ENCODE measurements at regions not wholly inside any gene's neighbourhood (a gene's known extent, or its start where the extent isn't known, plus 50 kb on each side); places are given as distances from the start of the nearest gene placed in this dataset.
"Not testable (repeated sequence)": the region's sequence is repeated elsewhere in the genome, so short reads cannot be mapped to it uniquely, and the experiment has no call there.

- Mint-ChIP-seq H3K27me3 (ENCODE audit: low read depth, poor library complexity) (peaks cover 2% of the 10 kb centered on the region), H3K4me3 (no peak overlapping the region), H3K36me3 (ENCODE audit: low read depth) (no peaks in the 10 kb centered on the region), H3K27ac (no peak overlapping the region), H3K4me1 (peaks cover 7% of the 10 kb centered on the region), H3K9me3 (no peaks in the 10 kb centered on the region)
- no peak for DNase-seq
- no peak for TF ChIP-seq CTCF (IDR thresholded peaks at IDR 0.05)
Observed at GRCh38 chr5:51802551-51803184, 419.4 kb downstream of the ISL1 start.

- peak overlapping the region; percentile 1 for H3K4me3 Mint-ChIP-seq
- H3K36me3 Mint-ChIP-seq (ENCODE audit: low read depth) = no peaks in the 10 kb centered on the region
- H3K27me3 Mint-ChIP-seq (ENCODE audit: low read depth, poor library complexity) = peaks cover 3% of the 10 kb centered on the region
Observed at GRCh38 chr5:51806677-51807076, 423.4 kb downstream of the ISL1 start.

GRCh38 chr5:51810592-51810991 is 427.3 kb downstream of the ISL1 start:
- Mint-ChIP-seq H3K9me3 (no peaks in the 10 kb centered on the region), H3K36me3 (ENCODE audit: low read depth) (no peaks in the 10 kb centered on the region), H3K4me3 (no peak overlapping the region), H3K4me1 (peaks cover 12% of the 10 kb centered on the region), H3K27ac (no peak overlapping the region), H3K27me3 (ENCODE audit: low read depth, poor library complexity) (peaks cover 3% of the 10 kb centered on the region)
- TF ChIP-seq CTCF (IDR thresholded peaks at IDR 0.05) = no peak
- DNase-seq = no peak

More at GRCh38 chr5:51806677-51807076, 423.4 kb downstream of the ISL1 start:
- Mint-ChIP-seq H3K27ac (peak overlapping the region; percentile 24), H3K9me3 (no peaks in the 10 kb centered on the region), H3K4me1 (peaks cover 7% of the 10 kb centered on the region)
- TF ChIP-seq CTCF (IDR thresholded peaks at IDR 0.05) = no peak
- peak; percentile 2 for DNase-seq

GRCh38 chr5:51811883-51812471 is 428.7 kb downstream of the ISL1 start:
- TF ChIP-seq CTCF (IDR thresholded peaks at IDR 0.05) = no peak
- DNase-seq = no peak
- Mint-ChIP-seq H3K4me1 (peaks cover 4% of the 10 kb centered on the region), H3K27ac (no peak overlapping the region), H3K27me3 (ENCODE audit: low read depth, poor library complexity) (peaks cover 3% of the 10 kb centered on the region), H3K36me3 (ENCODE audit: low read depth) (no peaks in the 10 kb centered on the region), H3K4me3 (no peak overlapping the region), H3K9me3 (no peaks in the 10 kb centered on the region)

GRCh38 chr5:51814817-51815216 is 431.6 kb downstream of the ISL1 start:
- not testable (repeated sequence) for H3K27me3 Mint-ChIP-seq (ENCODE audit: low read depth, poor library complexity); H3K36me3 Mint-ChIP-seq (ENCODE audit: low read depth); H3K4me3 Mint-ChIP-seq; H3K9me3 Mint-ChIP-seq; DNase-seq; H3K4me1 Mint-ChIP-seq; H3K27ac Mint-ChIP-seq

GRCh38 chr5:51816427-51816826 is 433.2 kb downstream of the ISL1 start:
- Mint-ChIP-seq H3K27me3 (ENCODE audit: low read depth, poor library complexity) (no peaks in the 10 kb centered on the region), H3K27ac (no peak overlapping the region), H3K4me1 (peaks cover 4% of the 10 kb centered on the region), H3K4me3 (no peak overlapping the region), H3K36me3 (ENCODE audit: low read depth) (no peaks in the 10 kb centered on the region), H3K9me3 (no peaks in the 10 kb centered on the region)
- no peak for DNase-seq
- no peak for TF ChIP-seq CTCF (IDR thresholded peaks at IDR 0.05)

Measured in nephron progenitor cell (in vitro differentiated cells).